Stimulated activated CD4-positive, alpha-beta T cell treated with anti-CD3 and anti-CD28 coated beads, Interleukin-4, amount 100 ng/mL, for 1 hour (primary cell): ENCODE measurements at regions not wholly inside any gene's neighbourhood (a gene's known extent, or its start where the extent isn't known, plus 50 kb on each side); places are given as distances from the start of the nearest gene placed in this dataset.
"Not testable (repeated sequence)": the region's sequence is repeated elsewhere in the genome, so short reads cannot be mapped to it uniquely, and the experiment has no call there.

Experiments used
- DNase-seq: peaks from one replicate; pipeline ENCODE4 v3.0.0-alpha.2; 2020

DNA sequence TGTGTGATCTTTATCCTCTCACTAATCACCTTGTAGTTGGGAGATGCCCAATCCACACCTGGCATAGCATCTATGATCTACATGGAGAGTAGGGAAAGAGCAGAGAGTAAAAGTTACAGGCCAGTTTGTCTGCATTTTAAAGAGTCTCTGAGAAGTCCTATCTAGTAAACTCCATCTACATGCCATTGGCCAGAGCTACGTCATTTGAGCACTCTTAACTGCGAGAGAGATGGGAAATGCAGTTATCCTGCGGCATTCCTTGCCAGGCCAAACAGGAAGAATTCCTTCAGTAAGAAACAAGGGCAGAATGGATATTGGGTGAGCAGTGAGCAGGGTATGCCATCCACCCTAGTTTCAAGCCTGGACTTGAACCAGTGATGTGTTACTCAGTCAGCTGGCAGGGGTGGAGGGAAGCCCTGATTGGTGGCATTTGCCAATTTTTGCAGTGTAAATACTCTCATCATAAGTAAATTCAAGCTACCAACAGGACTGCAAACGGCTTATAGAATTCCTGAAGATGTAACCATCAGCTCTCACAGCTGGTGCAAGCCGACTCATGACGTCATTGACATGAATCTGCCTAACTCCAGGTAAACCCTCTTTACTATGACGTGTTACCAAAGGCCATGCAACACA, 156.8 kb upstream of the MSX2 start:
- DNase-seq, result no peak

DNA sequence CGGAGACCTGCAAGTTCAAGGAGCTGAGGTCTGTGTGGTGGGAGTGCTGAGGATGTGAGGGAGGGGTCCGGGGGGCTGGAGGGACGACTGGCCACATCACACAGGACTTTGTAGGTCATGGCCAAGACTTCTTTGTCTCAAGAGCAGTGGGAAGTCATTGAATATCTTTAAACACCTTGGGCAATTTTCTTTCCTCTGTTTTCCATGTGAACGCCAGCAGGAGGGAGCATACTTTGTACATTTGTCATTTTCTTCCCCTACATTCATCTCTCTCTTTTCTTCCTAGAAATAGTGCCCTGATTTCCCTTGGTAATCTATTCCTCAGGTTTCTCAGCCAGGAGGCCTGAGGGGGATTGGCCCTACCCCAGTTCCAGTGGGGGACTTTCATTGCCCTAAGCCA, 153.7 kb upstream of the MSX2 start:
- DNase-seq, result no peak

DNA sequence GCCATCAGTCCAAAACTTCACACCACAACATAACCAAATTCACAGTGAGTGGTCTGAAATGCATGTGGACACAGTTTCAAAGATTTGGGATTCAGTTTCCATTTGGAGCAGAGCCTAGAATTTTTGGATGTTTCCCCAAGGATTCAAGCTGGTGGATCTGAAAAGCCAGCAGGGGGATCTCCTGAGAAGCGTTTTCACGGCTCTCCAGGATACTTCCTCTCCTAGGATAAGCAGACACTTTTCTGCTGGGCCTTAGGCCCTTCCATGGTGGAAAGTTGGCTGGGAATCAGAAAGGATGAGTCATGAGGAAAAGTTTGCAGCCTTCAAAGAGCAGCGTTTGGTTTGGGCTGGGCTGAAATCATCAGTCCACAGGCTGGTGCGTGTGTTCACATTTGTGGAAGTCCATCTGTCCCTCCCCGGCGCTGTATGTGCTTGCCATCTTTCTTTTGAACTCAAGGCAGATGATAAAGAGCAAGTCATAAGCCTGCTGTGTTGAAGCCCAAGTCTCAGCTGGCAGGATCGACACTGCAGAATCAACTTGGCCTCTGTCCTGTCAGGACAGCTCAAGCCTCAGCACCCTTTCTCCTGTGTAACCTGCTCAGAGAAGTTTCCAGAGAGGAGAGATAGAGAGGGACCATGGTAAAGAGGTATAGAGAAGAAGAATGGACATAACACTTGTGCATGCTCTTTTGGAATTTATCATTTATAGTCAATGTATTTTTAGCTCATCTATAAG, 152.6 kb upstream of the MSX2 start:
- DNase-seq, result no peak

DNA sequence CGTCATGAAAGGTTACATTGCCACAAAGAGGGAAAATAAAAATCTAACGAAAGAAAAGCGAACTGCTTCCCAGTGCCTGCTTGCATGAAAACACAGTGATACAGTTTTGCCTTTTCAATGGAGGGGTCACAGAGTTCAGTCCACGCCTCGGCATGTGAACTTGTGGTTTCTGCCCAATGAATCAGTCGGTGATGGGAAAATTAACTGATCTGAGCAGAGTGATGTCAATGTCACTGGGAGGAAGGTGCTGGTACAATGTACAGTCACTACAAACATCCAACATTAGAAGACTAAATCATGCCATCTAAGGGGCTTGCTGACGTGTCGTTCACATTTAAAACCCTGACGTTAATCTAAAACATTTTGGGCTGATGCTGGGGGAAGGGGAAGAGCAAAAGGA, 151.8 kb upstream of the MSX2 start:
- no peak for DNase-seq

DNA sequence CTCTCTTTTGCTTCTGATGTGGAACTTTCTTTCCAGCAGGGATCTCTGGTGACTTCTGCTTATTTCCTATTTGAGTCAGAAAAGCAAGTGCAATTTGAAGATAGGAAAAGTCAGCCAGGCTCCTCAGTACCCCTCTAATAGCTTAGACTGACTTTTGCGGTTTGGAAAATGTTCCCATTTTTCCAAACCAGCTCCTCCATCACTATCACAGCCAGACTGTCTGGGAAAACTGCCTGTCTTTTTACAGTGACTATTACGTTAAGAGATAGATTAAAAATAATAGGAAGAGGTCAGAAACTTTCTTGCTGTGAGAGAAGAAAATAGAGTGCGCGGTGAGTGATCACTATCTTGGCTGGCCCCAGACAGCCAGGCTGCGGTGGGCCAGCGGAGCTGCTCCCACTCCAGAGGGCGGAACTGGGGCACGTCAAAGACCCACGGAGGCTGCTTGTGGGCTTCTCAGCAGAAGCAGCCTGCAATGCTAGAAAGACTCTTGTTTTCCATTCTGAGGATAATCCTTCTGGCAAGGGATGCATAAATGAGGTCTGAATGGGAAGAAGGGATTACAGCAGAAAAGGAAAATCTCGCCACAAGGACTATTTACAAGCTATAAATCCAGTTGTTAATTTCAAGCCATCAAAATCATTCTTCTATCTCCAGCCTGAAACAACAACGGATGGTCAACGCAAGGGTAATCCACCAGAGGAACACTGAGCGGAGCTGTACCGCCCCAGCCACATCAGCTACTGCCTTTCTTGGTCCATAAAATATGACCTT, 151.0 kb upstream of the MSX2 start:
- DNase-seq, result no peak

DNA sequence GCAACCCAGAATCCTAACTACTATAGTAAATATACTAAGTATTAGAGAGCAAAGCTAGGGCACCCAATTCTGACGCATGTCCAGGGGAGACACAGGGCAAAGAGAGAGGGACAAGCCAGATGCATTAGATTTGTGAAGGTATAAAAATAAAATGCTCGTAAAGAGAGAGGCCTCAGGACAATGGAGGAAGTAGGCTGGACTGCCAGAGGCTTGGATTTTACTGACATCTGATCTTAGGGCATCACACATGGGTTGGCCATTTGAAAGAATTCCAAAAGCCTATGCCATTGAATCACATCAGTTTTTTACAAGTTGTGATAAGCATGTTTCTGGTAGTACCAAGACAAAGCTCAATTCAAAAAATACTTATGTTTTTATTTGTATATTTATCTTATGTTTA, 149.3 kb upstream of the MSX2 start:
- no peak for DNase-seq

DNA sequence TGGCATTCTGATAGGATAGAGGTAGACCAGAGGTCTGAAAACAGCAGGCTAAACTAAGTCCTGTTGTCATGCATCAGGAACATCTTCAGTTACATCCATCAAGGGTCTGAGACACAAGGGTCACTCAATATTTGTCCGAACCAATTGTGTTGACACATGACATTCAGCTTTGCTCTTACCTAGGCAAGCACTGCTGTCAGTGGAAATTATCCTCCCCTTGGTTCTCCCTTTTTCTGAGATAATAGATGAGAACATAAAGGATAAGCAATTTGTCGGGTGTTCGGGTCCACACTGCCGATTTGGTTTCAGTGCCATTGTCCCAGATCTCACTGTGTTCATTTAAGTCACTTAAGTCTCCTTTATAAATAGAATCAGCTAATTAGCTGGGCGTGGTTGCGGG, 148.3 kb upstream of the MSX2 start:
- no peak for DNase-seq

DNA sequence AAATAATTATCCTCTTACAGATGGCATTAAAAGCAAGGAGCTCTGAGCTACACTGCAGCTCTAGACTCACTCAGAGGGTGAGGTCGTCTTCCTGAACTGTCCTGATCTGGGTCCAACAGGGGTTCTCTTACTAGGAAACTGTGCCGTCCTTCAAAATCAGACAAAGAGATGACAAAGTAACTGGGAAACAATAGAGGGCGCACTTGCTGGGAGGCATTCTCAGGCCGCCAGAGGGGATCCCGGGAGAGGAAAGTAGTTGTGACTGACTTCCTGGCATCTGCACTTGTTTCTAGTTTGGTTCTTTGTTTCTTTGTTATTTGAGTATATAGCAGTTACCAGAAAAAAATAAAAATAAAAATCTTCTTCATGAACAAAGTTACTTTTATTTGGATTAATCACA, 142.9 kb upstream of the MSX2 start:
- no peak for DNase-seq

DNA sequence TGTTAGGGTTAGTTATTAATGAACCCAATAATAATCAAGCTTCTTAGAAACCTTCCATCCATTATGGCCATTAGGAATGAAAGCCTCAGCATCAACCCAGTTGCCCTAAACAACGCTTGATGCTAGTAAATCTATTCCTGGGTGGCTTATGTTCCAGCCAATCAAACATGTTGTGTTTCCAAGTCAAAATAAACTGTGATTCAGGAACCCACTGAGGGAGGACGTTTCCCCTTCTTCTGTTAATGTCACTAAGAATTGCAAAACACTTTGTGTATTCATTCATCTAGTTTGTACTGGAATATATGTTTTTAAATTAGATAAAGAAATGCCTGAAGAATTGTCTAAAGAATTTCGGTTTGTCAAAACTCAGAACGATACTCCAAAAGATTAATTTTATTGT, 142.5 kb upstream of the MSX2 start:
- no peak for DNase-seq

DNA sequence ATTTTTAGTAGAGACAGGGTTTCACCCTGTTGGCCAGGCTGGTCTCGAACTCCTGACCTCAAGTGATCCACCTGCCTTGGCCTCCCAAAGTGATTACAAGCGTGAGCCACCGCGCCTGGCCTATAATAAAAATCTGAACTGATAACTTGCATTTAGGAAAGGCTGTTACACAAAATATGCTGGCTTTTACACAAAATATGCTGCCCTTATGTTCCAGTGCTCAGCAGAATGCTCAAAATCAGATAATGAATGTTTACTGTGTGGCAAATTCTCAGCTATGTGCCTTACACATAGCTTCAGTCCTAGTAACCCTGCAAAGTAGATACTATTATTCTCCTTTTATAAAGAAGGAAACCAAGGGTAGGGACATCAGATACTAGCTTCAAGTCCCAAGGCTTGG, 141.3 kb upstream of the MSX2 start:
- no peak for DNase-seq

DNA sequence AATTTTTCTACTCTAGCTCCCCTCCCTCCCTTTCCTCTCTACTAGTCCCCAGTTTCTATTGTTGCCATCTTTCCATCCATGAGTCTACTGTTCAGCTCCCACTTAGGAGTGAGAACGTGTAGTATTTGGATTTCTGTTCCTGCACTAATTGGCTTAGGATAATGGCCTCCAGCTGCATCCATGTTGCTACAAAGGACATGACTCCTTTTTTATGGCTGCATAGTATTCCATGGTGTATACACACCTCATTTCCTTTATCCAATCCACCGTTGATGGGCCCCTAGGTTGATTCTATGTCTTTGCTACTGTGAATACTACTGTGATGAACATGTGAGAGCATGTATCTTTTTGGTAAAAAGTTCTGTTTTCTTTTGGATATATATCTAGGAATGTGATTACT, 138.9 kb upstream of the MSX2 start:
- no peak for DNase-seq

DNA sequence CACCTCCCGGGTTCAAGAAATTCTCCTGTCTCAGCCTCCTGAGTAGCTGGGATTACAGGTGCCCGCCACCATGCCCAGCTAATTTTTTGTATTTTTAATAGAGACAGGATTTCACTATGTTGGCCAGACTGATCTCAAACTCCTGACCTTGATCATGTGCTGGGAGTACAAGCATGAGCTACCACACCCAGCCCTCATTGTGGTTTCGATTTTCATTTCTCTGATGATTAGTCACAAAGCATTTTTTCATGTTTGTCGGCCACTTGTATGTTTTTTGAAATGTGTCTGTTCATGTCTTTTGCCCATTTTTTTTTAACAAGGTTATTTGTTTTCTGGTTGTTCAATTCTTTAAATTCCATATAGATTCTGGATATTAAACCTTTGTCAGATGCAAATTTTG, 138.2 kb upstream of the MSX2 start:
- DNase-seq, result not testable (repeated sequence)

DNA sequence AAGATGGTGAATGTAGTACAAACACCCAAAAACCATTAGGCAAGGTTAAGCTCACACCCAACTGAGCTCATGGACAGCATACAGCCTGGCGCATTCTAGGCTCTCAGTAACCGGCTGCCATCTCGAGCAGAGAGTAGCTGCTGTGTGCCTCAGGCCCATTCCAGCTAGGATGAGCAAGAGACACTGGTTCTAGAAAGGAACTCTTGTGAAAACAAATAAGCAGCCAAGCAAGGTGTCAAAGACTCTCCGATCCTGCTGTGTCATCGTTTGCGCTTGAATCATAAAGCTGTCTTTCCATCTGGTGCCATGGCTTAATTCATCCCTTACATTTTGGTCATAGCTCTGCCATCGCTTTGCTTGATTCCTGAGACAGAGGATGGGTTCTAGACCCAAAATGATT, 135.4 kb upstream of the MSX2 start:
- no peak for DNase-seq

DNA sequence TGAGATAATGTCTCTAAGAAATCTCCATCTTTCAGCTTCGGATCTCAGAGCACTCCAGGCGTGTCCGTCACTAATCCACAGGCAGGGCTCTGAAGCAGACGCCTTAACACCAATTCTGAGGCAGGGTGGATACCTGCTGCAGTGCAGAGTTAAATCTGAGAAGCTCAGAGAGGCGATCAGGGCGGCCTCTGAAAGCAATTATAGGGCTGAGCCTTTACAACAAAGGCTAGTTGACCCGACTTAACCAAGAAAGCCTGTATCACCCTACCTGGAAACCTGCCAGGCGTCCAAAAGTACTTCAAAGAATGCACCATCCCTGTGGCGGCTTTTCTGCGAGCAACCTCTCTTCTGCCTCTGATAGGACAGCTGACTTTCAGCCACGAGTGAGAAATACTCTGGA, 134.8 kb upstream of the MSX2 start:
- no peak for DNase-seq

DNA sequence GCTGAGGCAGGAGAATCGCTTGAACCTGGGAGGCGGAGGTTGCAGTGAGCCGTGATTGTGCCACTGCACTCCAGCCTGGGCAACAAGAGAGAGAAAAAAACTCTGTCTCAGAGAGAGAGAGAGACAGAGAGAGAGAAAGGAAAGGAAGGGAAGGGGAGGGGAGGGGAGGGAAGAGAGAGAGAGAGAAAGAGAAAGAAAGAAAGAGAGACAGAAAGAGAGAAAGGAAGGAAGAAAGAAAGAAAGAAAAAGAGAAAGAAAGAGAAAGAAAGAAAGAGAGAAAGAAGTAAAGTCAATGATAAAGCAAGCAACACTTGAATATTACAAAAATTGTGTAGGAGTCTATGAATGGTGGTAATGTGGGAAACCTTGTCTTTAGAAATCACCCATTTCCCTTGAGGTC, 133.6 kb upstream of the MSX2 start:
- DNase-seq, result no peak

DNA sequence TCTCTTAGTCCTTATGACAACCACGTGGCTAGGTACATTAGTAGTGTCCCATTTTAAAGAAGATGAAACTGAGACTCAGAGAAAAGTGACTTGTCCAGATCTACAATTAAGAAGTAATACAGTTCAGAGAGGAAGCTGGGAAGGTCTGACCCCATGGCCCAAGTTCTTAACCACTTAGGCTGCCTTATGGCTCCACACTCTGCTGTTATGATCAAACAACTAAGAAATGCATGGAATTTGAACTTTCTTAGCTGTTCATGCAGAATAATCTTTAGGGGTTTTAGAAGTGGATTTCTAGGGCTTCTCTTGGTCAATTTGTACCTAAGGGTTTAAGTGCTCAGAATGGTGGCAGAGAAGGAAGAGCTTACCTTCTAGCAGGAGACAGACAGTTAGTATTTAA, 128.0 kb upstream of the MSX2 start:
- no peak for DNase-seq

DNA sequence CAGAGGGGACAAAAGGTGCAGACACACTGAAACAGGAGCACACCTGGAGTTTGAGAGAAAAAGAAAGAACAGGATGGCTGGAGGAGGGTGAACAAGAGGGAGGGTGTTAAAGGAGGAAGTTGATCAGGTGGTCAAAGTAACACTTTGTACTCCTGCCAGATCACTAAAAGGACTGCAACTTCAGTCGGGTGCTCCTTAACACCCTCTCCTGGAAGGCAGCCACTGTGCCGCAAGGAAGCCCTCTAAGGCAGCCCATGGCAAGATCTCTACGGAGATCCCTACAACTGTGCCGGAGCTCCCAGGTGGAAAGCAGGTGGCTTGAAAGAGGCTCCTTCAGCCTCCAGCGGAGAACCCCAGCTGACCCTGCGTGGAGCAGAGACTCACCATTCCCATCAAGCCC, 124.4 kb upstream of the MSX2 start:
- DNase-seq, result no peak

DNA sequence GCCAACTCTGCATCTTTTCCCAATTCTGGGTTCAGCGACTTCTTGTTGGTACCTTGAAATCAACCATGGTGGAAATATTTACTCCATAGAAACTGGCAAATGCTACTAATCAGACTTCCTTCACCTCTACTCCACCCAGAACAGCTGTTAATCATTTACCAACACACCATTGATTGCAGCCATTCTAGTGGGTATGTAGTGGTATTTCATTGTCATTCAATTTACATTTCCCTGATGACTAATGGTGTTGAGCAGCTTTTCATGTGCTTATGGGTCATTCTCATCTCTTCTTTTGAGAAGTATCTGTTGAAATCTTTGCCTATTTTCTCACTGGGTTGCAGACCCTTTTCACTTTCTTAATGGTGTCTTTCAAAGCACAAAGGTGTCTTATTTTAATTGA, 122.4 kb upstream of the MSX2 start:
- DNase-seq, result no peak

DNA sequence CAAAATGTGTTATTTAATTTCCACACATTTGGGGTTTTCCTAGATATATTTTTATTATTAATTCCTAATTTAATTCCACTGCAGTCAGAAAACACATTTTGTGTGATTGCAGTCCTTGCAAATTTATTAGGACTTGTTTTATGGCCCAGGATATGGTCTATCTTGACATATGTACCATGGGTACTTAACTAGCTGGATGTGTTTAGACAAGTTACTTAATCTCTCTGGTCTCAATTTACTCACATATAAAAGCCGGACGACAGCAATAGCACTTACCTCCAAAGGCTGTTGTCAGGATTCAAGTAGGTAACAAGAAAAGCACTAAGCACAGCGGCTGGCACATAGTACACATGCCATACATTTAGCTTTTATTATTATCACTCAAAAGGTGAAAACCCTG, 118.2 kb upstream of the MSX2 start:
- DNase-seq, result no peak

DNA sequence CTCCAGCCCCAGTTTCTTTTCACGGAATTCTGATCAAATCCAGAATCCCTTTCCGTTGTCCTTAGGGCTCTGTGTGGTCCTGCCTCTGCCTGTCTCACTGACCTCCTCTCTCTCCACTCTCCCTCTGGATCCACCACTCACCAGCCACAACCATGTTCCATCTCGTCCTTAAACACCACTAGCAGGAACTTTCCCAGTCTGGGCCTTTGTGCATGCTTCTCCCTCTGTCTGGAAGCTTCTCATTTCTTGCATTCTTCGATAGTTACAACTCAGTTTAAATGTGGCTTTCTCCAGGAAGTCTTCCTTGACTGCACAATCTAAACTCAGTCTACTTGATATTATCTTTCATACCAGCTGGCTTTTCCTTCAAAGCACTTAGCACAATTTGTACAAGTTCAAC, 117.7 kb upstream of the MSX2 start:
- DNase-seq, result no peak

DNA sequence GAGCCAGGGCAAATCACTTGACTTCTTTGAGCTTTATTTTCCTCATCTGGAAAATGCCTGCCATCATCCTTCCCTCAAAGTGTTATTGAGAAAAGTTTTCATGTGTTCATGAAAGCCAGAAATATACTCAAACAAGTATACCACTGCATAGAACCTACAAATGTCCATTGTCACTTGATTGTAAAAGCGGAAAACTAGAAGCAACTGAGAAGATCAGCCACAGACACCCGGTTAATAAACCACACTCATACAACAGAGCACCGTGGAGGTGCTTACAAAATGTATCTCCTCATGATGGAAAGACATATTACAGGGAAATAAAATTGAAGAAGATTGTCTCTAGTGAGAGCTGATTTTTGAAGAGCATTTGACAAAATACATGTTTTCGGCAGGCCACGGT, 117.2 kb upstream of the MSX2 start:
- DNase-seq, result no peak

DNA sequence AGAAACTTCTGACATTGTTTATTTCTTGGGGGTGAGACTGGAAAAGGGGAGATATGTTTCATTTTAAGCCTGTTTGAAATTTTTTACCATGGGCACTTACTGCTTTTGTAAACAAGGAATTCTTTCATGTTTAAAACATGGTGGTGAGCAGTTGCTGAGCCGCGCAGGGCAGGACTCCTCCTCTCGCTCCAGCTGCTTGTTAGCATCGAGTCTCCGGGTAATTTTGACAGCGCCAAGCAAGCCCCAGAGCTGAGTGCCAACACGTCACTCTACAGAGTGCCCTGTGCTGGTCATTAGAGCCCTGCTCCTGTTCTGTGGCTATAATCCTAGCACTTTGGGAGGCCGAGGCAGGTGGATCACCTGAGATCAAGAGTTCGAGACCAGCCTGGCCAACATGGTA, 116.5 kb upstream of the MSX2 start:
- no peak for DNase-seq

DNA sequence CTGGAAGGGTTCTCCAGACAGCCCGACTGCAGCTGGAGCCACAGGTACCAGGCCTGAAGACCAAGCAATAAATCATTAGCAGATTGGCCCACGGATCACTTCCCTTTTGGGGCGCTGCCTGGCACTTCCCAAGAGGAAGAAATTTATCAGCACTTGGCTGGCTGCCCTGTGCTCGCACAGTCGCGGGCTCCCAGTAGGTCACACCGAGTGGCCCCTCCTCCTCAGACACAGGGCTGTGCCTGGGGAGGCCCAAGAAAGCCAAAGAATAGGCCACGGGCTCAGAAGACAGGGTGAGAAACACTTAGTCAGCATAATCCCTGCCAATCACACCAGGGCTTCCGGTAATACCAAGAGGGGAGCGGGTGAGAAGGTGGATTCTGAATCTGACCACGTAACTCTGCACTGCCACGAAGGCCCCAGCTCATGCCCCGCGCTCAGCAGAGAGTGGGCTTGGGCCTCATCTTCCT, 115.7 kb upstream of the MSX2 start:
- DNase-seq, result no peak

DNA sequence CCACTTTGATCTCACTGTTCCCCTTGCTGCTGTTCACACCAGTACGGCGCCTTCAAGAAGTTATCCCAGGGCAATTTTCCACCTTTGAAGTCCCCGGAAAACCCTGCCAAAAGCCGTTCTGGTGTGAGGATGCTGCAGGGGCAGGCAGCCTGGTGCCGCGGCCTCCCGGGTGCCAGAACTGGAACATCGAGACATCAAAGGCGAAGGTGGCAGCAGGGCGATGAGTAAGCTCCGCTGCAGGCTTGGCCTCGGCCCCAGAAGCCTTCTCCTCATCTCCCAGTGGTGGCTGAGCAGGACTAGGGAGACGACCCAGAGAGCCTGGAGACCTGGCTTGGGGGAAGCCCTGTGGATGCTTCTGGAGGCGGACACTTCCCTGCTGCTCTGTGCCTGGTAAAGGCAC, 115.3 kb upstream of the MSX2 start:
- no peak for DNase-seq
